ENCODE measurements at regions not wholly inside any gene's neighbourhood (a gene's known extent, or its start where the extent isn't known, plus 50 kb on each side); places are given as distances from the start of the nearest gene placed in this dataset.
"Not testable (repeated sequence)": the region's sequence is repeated elsewhere in the genome, so short reads cannot be mapped to it uniquely, and the experiment has no call there.

DNA sequence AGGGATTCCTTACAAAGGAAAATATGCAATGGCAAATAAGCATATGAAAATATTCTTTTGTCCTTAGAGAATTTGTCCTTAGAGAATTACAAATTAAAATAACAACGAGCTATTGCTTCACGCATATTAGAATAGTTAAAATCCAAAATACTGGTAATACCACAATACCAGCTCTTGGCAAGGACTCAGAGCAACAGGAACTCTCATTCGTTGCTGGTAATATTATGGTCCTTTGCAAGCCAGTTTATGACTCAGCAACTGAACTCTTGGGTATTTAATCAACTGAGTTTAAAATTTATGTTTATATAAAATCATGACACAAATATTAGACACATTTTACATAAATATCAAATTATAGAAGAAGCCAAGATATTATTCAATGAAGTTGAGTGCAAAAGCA is 1730.4 kb downstream of the SI start:
- DNase-seq: no peak

DNA sequence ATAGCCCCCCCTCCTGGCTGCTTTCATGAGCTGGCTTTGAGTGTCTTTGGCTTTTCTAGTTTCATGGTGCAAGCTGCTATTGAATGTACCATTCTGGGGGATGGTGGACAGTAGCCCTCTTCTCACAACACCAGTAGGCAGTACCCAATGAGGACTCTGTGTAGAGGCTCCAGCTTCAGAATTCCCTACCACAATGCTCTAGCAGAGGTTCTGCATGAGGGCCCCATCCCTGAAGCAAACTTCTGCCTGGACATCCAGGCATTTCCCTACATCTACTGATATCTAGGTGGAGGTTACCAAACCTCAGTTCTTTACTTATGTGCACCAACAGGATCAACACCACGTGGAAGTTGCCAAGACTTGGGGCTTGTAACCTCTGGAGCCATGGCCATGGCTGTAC is 1742.9 kb downstream of the SI start:
- no peak for DNase-seq

DNA sequence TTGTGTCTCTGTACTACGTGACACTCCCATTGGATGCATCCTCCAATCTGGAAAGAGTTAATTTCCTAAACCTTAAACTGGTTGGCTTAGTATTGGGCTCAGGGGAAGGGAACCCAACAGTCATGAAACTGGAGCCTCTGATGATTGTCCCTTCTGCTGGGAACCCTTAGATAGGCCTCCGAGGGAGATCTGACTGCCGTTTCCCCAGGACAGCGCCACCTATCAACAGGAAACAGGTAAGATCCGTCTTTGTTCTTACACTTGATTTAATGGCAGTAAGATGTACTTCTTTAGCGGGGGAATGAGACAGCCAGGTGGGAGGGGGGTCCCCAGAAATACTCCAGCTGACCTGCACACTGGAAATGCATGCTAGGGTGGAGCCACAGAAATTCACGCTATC is 1749.6 kb downstream of the SI start:
- no peak for DNase-seq

DNA sequence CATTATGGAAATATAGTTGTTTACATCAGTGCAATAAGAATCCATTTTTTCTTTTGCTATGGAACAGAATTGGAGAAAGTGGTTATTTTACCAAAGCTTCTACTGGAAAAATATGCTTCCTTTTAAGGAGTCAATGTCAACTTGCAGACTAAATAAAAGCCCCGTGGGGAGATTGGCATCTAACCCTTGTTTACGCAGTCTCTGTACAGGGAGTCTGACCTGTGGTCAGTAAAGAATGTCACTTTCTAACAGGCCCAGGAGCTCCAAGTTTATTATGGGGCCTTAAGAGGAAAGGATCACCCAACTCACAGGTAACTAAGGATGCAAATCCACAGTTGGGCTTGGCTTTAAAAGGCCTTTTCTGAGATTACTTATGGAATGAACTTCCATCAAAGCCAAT is 1751.2 kb downstream of the SI start:
- DNase-seq: no peak

DNA sequence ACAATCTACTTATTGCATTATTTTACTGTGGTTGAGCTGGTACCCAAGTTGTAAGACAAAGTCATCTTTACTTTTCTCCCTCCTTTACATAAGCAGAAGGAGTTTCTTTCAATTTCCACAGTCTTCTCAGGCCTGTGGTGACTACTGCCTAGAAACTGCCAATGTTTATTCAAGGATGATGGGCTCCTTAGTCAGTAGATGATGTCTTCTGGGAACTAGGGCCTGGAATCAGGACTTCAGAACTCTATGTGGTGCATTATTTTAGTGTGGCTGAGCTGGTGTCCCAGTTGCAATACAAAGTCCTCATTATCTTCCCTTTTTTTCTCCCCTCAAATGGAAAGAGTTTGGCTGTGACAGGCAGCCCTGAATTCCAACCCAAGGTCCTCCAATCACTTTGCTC is 1762.5 kb downstream of the SI start:
- DNase-seq: no peak

DNA sequence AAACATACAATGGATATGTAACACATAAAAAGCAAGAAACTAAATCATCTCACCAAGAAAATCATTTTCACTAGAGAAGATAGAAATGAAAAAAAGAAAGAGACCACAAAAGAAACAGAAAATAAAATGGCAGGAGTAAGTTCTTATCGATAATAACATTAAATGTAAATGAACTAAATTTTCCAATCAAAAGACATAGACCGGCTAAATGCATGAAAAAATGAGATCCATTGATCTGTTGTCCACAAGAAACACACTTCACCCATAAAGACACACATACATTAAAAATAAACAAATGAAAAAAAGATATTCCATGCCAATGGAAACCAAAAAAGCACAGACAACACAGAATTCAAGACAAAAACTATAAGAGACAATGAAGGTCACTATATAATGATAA is 1771.9 kb downstream of the SI start:
- no peak for DNase-seq

DNA sequence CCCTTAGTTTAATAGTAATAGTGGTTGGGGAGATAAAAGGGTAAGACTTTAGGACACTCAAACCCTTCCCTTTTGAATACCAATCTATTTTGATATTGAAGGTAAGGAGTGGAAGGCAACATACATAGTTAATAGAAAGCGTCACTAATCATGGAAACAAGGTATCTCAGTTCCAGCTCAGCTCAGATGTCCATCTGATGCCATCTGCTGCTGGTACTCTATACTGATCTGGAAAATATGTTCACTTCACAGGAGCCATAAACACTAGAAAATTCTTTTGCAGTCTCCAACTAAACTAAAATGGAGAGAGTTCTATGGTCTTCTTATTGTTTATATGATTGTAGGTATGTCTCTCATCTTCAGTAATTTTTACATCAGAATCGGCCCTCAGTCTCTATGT is 1777.1 kb downstream of the OTOL1 start:
- DNase-seq: no peak

DNA sequence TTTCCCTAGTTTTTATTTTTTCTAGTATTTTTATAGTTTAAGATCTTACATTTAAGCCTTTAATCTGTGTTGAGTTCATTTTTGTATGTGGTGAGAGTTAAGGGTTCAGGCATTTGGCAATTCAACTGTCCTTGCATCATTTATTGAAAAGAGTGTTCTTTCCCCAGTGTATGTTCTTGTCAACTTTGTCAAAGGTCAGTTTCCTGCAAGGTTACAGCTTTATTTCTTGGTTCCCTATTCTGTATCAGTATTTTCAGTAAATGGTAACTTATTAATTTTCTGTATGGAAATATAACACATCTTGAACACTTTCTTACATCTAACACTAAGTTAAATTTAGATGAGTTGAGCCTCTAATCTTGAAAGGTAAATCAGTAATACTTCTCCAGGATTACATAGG is 1770.1 kb downstream of the OTOL1 start:
- no peak for DNase-seq

DNA sequence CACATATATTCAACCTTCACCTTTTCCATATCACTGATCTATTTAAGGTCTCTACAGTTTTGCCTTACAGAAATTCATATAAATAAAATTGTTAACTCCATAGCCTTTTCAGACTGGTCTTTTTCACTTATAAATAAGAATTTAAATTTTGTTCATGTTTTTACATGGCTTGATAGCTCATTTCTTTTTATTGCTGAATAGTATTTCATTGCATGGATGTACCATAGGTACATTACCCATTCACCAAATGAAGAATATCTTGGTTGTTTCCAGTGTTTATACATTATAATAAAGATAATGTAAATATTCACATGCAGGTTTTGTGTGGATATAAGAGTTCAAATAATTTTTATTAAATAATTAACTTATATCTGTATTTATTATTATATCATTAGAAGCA is 1765.0 kb downstream of the OTOL1 start:
- DNase-seq: no peak

DNA sequence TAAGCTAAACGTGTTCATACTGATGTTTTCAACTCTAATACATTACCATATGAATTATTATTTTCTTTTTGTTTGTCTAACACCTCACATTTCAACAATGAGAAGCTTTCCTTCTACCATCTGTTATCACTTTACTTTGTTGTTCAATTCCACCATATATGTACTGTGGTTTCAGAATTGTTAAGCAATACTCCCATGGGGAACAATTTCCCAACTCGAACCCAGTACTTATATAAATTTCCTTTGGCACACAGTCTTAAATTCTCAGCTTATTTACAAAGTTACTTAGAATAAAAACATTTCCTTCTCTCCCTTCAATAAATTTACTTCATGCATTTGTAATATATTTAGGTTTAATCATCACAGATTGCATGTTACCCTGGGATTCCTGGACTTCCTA is 1764.4 kb downstream of the OTOL1 start:
- no peak for DNase-seq

DNA sequence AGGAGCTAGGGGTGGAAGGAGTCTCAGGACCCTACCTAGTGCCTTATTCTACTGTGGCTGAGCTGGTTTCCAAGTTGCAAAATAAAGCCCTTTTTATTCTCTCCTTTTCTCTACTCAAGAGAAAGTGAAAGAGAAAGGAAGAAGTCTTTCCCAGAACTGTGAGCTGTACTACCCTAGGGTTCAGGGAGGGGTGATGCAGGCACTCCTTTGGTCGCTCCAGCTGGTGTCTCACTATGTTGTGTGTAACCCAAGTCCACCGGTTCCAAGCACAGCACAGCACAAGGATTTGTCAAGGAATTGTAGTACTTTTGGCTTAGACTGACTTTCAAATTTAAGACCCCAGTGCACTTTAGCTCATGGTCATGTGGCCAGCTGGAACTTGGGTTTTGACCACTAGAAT is 1721.7 kb downstream of the OTOL1 start:
- DNase-seq: no peak

DNA sequence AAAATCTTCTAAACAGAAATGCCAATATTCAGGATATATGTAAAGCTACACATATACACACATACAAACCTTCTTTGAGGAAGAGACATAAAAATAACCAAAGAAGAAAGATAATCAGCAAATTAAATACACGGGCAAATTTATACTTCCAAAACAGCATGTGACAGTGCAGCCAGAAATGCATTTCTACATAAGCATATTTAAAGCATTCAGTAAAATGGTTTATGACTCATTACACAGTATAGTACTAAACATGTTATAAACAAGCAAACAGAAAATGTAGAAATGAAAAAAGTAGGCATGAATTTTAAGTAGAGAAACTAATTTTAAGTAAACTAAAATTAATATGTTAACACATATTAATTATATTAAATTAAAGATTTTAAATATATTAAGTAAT is 1717.2 kb downstream of the OTOL1 start:
- no peak for DNase-seq

DNA sequence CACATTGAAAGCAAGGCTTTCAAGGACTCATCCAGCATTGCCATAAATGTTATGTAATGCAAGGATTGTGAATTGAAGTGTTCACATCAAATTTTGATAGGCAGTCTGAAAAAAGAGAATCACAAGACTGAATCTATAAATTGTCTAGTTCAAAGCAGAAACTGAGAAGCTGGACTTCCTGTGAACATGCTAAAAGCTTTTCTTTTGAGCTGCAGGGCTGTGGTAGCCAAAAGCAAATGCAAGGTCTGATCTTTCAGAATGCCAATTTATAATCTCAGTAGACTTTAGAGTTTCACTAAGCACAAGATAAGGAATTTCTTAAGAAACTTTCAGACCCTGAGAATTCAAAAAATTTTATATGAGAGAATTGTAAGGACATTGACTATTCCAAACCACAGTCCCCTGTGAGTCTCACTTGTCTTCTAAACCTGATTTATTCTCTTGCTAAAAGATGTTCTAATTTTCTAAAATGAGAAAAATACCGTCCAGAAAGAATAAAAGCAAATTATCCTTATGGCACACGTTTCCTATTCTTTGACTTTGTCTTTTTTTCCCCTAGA is 1700.3 kb downstream of the OTOL1 start:
- no peak for DNase-seq

DNA sequence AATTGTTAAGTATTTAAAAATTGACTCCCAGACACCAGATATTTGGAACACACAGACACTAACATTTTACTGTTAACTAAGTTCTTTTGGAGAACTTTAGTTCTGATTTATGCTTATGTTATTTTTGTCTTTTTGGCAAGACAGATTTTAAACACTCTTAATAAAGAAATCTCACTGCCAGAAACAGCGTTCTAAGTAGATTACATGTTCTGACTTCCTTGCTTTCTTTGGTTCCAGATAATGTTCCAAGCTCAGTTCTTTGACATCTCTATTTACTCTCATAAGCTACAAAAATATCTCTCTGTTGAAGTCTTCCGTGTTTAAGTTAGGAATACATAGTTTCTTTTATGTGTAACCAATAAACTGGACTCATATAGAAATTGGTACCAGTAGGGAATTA is 1699.6 kb downstream of the OTOL1 start:
- DNase-seq: no peak

DNA sequence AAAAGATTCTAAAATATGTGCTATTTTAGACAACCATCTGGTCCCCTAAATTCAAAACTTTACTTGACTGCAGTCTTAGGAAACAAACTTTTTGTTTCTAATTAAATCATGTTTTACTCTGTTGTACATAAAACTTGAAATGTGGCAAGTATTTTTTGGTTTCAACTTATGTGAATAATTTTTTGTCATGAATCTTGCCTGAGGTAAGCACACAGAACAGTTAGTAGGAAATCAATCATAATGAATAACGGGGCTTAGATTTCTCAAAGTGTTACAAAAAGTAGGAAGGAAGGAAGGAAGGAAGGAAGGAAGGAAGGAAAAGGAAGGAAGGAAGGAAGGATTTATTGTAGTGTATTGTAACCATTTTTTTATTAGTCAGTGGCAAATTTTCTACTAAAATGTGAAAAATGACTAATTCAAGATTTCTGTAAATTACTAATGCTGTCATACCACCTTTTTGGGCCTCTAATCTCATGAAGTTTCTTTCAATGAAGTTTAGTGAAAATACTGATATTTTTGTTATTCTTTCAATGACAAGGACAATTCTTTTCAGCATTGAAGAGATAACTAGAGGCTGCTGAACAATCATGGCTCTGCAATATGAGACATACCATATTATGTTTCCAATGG is 1689.2 kb downstream of the OTOL1 start:
- no peak for DNase-seq

DNA sequence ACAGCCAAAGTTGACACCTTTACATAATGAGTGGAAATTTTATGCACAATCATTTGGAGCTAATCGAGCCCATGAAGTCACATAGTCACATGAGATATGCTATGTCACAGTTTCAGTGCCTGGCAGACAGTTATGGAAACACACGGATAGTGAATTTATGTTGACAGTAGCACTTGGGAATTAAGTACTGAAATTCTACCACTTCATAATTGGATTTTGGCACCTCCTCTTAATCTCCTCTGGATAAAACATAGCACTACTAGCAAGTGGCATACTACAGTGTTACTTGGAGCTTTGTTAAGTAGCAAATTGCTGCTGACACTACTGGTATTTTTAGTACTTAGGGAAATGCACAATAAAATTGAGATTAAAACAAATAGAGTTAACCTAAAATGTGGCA is 1679.4 kb downstream of the OTOL1 start:
- DNase-seq: no peak

DNA sequence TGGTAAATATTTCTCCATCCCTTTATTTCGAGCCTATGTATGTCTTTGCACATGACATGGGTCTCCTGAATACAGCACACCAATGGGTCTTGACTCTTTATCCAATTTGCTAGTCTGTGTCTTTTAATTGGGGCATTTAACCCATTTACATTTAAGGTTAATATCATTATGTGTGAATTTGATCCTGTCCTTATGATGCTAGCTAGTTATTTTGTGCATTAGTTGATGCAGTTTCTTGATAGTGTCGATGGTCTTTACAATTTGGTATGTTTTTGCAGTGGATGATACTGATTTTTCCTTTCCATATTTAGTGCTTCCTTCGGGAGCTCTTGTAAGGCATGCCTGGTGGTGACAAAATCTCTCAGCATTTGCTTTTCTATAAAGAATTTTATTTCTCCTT is 1675.9 kb downstream of the OTOL1 start:
- not testable (repeated sequence) for DNase-seq

DNA sequence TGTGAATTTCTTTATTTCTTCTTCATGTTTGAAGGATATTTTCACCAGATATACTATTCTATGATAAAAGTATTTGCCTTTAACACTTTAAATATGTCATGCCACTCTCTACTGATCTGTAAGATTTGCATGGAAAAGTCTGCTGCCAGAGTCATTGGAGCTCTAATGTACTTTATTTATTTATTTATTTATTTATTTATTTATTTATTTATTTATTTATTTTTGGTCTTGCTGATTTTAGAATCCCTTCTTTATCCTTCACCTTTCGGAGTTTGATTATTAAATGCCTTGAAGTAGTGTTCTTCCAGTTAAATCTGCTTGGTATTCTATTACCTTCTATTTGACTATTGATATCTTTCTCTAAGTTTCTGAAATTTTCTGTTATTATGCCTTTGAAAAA is 1669.6 kb downstream of the OTOL1 start:
- DNase-seq: no peak

DNA sequence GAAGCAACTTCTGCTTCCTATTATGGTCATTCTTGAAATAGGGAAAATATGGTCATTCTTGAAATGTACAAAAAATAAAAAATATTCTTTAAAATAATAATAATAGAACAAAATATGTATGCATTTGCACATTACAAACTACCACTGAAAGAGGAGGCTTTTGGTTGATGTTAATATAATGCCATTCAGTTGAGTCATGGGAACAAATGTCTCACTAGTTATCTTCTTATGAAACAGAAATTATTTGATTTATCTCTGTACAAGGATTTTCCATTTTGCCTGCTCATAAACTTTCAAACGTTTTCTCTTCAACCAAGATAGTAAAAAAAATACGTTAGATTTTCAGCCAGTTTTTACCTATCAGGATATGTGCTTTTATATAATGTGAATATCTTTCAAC is 1662.7 kb downstream of the OTOL1 start:
- DNase-seq: no peak

DNA sequence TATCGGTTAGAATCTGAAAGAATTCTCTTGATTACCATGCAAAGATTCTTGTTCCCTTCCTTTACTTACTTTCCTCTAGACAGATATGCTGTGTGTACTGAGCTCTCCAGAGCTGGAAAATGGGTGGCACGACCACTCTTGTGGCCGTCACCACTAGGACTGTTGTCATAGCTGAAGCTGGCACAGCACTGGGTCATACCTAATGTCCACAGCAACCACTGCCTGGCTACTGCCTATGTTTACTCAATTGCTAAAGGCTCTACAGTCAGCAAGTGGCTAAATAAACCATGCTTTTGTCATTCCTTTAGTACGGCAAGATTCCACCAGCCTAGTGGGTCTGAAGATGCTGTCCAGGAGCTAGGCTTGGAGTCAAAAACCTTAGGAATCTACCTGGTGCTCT is 1643.0 kb downstream of the OTOL1 start:
- no peak for DNase-seq

DNA sequence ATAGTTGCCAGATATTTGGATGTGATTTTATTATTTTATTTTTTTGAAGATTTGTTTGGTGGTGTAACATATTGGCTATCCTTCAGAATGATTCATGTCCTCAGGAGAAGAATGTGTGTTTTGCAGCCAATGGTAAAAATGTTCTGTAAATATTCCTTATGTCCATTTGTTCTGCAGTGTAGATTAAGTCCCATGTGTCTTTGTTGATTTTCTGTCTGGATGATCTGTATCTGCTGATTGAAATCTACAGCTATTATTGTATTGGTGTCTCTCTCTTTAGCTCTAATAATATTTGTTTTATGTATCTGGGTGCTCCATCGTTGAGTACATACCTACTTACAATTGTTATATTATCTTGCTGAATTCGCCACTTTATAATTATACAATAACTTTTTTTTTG is 1641.7 kb downstream of the OTOL1 start:
- no peak for DNase-seq

DNA sequence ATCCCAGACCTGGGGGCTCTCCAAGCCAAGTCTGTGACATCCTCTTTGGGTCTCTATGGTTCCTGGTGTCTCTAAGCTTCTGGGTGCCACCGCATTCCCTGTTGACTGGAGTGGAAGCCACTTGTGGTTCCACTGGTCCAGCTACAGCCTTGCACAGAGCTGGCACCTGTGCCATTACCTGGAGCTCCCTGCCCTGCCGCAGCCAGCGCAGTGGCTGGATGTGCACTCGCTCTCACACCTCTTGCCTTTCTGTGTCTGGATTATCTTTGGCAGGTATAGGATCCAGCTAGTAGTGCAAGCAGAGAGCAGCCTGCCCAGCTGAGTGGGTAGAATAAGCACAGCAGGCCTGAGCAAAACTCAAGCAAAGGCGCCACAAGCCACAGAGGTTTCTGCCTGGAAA is 1635.5 kb downstream of the OTOL1 start:
- no peak for DNase-seq

DNA sequence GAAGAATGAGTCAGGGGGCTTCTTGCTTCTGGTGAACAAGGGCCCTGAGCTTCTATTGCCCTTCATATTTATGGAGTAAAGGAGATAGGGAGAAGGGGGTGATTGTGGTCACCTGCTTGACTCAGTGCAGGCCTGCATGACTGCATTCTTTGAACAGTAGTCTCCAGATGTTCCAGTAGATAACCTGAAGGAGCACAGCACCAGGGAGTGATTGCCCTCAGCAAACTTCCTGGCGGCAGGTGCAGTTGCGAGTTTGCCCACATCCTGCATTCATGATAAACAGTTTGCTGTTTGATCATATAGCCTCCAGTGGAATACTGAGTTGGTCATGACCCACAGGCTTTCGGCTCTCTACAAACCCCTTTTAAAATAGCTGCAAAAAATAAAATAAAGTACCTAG is 1632.7 kb downstream of the OTOL1 start:
- DNase-seq: no peak

DNA sequence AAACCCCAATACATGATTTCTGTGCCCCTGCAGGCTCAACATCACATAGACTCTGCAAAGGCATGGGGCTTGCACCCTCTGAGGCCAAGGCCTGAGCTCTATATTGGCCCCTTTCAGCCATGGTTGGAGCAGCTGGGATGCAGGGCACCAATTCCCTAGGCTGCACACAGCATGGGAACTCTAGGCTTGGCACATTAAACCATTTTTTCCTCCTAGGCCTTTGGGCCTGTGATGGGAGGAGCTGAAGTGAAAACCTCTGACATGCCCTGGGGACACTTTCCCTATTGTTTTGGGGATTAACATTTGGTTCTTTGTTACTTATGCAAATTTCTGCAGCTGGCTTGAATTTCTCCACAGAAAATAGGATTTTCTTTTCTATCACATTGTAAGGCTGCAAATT is 1629.5 kb downstream of the OTOL1 start:
- DNase-seq: no peak

Measured in DMS153 (cell line).